SU-DHL-6 (cell line): ENCODE measurements at regions not wholly inside any gene's neighbourhood (a gene's known extent, or its start where the extent isn't known, plus 50 kb on each side); places are given as distances from the start of the nearest gene placed in this dataset.

Source experiments
- H2AFZ ChIP-seq: fragments of 200-600 bp; sonication (generic); 2 replicates; pipeline ENCODE4 v1.6.1; 2014; ENCODE audit warnings: low read depth, mild to moderate bottlenecking, moderate library complexity, mixed read lengths, antibody characterized with exemption, low read length; ENCODE audit not compliant: severe bottlenecking
- H3F3A ChIP-seq: fragments of 200-600 bp; shearing (Covaris generic); 2 replicates; pipeline ENCODE4 v1.6.0; 2016; ENCODE audit warnings: antibody characterized with exemption, mild to moderate bottlenecking; ENCODE audit not compliant: insufficient read depth
- H3K27ac ChIP-seq: fragments of 200-600 bp; sonication (generic); 2 replicates; pipeline ENCODE4 v1.5.1; 2016; ENCODE audit warnings: low read depth, mild to moderate bottlenecking, low read length, moderate library complexity, mixed read lengths
- H3K27me3 ChIP-seq: fragments of 200-600 bp; sonication (generic), shearing (Covaris generic); 2 replicates; pipeline ENCODE4 v1.6.0; 2014; ENCODE audit warnings: mild to moderate bottlenecking, low read length
- H3K36me3 ChIP-seq: fragments of 200-600 bp; sonication (generic); 2 replicates; pipeline ENCODE4 v1.6.1; 2014; ENCODE audit warnings: mild to moderate bottlenecking, low read length, mixed read lengths
- H3K4me2 ChIP-seq: fragments of 300-600, 200-600 bp; shearing (Covaris generic), sonication (generic); 2 replicates; pipeline ENCODE4 v1.6.0; 2014; ENCODE audit warnings: low read length, low read depth, mild to moderate bottlenecking; ENCODE audit not compliant: poor library complexity, severe bottlenecking
- H3K4me3 ChIP-seq: fragments of 200-600 bp; sonication (generic); 2 replicates; pipeline ENCODE4 v1.5.1; 2014; ENCODE audit warnings: antibody characterized with exemption, low read length, mild to moderate bottlenecking, mixed read lengths; ENCODE audit not compliant: insufficient read depth, poor library complexity, severe bottlenecking
- H3K79me2 ChIP-seq: fragments of 200-600 bp; sonication (generic); 2 replicates; pipeline ENCODE4 v1.6.1; 2014; ENCODE audit warnings: mild to moderate bottlenecking, low read length, moderate library complexity; ENCODE audit not compliant: insufficient read depth
- H3K9ac ChIP-seq: fragments of 200-600 bp; sonication (generic); 2 replicates; pipeline ENCODE4 v1.7.0; 2014; ENCODE audit warnings: mild to moderate bottlenecking, low read length
- H3K9me2 ChIP-seq: fragments of 200-600 bp; sonication (generic); replicated peaks from 2 replicates; pipeline ENCODE4 v1.6.1; 2014; ENCODE audit warnings: low read length; ENCODE audit not compliant: insufficient read depth
- H3K9me3 ChIP-seq: fragments of 200-600 bp; sonication (generic); 2 replicates; pipeline ENCODE4 v1.6.1; 2014; ENCODE audit warnings: low read length, mixed read lengths; ENCODE audit not compliant: insufficient read depth
- H4K20me1 ChIP-seq: fragments of 200-600 bp; sonication (generic); 2 replicates; pipeline ENCODE4 v1.6.1; 2014; ENCODE audit warnings: low read depth, mild to moderate bottlenecking, antibody characterized with exemption, low read length, moderate library complexity, mixed read lengths
- EZH2phosphoT487 ChIP-seq: fragments of 200-600 bp; sonication (generic), shearing (Covaris generic); conservative IDR thresholded peaks from 2 replicates; pipeline ENCODE4 v1.6.1; 2018; ENCODE audit warnings: mild to moderate bottlenecking, antibody characterized with exemption, low read length, moderate library complexity, mixed read lengths
- TF ChIP-seq, protein P1 (sequence below): fragments of 200-600 bp; sonication (generic); IDR thresholded peaks from one replicate; pipeline ENCODE4 v1.5.1; 2017; ENCODE audit warnings: antibody characterized with exemption, mild to moderate bottlenecking, low read length, moderate library complexity; ENCODE audit not compliant: insufficient read depth, poor library complexity, severe bottlenecking

GRCh38 chr4:59374416-59374815, 1825.7 kb upstream of the ADGRL3 start:
- H3K79me2 ChIP-seq: no peaks in the 10 kb centered on the region
- TF ChIP-seq, protein P1, sequence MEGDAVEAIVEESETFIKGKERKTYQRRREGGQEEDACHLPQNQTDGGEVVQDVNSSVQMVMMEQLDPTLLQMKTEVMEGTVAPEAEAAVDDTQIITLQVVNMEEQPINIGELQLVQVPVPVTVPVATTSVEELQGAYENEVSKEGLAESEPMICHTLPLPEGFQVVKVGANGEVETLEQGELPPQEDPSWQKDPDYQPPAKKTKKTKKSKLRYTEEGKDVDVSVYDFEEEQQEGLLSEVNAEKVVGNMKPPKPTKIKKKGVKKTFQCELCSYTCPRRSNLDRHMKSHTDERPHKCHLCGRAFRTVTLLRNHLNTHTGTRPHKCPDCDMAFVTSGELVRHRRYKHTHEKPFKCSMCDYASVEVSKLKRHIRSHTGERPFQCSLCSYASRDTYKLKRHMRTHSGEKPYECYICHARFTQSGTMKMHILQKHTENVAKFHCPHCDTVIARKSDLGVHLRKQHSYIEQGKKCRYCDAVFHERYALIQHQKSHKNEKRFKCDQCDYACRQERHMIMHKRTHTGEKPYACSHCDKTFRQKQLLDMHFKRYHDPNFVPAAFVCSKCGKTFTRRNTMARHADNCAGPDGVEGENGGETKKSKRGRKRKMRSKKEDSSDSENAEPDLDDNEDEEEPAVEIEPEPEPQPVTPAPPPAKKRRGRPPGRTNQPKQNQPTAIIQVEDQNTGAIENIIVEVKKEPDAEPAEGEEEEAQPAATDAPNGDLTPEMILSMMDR: no peak
- TF ChIP-seq EZH2phosphoT487: no peak
- H3K9me2 ChIP-seq: no peaks in the 10 kb centered on the region
- H3K4me3 ChIP-seq: no peak overlapping the region
- H3K9ac ChIP-seq: no peak overlapping the region
- no peak overlapping the region for H2AFZ ChIP-seq
- no peaks in the 10 kb centered on the region for H4K20me1 ChIP-seq
- no peaks in the 10 kb centered on the region for H3K9me3 ChIP-seq
- no peaks in the 10 kb centered on the region for H3K27me3 ChIP-seq
- no peak overlapping the region for H3K27ac ChIP-seq
- H3F3A ChIP-seq: no peaks in the 10 kb centered on the region
- no peaks in the 10 kb centered on the region for H3K36me3 ChIP-seq
- no peak overlapping the region for H3K4me2 ChIP-seq

GRCh38 chr4:59380841-59381366, 1819.2 kb upstream of the ADGRL3 start:
- Histone ChIP-seq H3K9me2 (no peaks in the 10 kb centered on the region), H3K4me3 (no peak overlapping the region), H3K36me3 (no peaks in the 10 kb centered on the region), H4K20me1 (no peaks in the 10 kb centered on the region), H2AFZ (no peak overlapping the region), H3F3A (no peaks in the 10 kb centered on the region), H3K9me3 (no peaks in the 10 kb centered on the region), H3K9ac (no peak overlapping the region), H3K79me2 (no peaks in the 10 kb centered on the region), H3K27me3 (no peaks in the 10 kb centered on the region), H3K27ac (no peak overlapping the region), H3K4me2 (no peak overlapping the region)
- TF ChIP-seq EZH2phosphoT487: no peak
- TF ChIP-seq, protein P1: no peak

DNA sequence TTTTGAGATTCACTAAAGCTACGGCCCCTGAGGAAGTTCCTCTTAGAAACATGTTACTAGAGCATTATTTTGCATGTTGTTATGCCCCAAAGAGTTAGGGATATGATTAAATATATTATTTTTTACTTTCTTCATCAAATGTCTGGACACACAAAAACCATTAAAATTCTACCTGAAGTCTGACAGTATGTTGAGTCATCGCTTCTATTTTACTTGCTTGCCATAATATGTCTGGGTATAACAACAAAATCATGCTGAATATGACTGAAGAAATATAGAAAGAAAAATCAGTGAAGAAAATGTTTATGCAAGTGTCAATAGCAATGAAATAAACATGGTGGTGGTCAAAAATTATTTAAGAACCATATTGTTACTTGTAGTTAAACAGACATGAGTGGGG, 1818.5 kb upstream of the ADGRL3 start:
- Histone ChIP-seq H3K79me2 (no peaks in the 10 kb centered on the region), H3K9me2 (no peaks in the 10 kb centered on the region), H2AFZ (no peak overlapping the region), H4K20me1 (no peaks in the 10 kb centered on the region), H3F3A (no peaks in the 10 kb centered on the region), H3K9me3 (no peaks in the 10 kb centered on the region), H3K4me2 (no peak overlapping the region), H3K27me3 (no peaks in the 10 kb centered on the region), H3K4me3 (no peak overlapping the region), H3K9ac (no peak overlapping the region), H3K27ac (no peak overlapping the region), H3K36me3 (no peaks in the 10 kb centered on the region)
- TF ChIP-seq, protein P1: no peak
- no peak for TF ChIP-seq EZH2phosphoT487
